SK-N-SH (cell line): ENCODE measurements at regions not wholly inside any gene's neighbourhood (a gene's known extent, or its start where the extent isn't known, plus 50 kb on each side); places are given as distances from the start of the nearest gene placed in this dataset.

Experiments
- CTCF ChIA-PET: fragments of 300-600, 350-600 bp; formaldehyde crosslinking; extraction: SDS; loops from one replicate; lab custom pipeline; 2021; lab: Yijun Ruan, JAX
- POLR2A ChIA-PET: fragments of 350-600 bp; sonication (Branson Sonifier 250); formaldehyde crosslinking; extraction: SDS; loops from one replicate; lab custom pipeline; 2020; ENCODE audit warnings: antibody characterized with exemption, inconsistent platforms; lab: Yijun Ruan, JAX
- DNase-seq: peaks from one replicate; pipeline ENCODE4 v3.0.0; 2012
- H2AFZ ChIP-seq: fragments of 200-600 bp; sonication (generic); 2 replicates; pipeline ENCODE4 v1.8.1; 2016; ENCODE audit warnings: antibody characterized with exemption, mild to moderate bottlenecking, low read depth
- H3F3A ChIP-seq: fragments of 200-600 bp; sonication (generic); replicated peaks from 2 replicates; pipeline ENCODE3; 2016; ENCODE audit warnings: antibody characterized with exemption, mild to moderate bottlenecking; ENCODE audit not compliant: insufficient read depth
- H3K27ac ChIP-seq, 2 experiments: fragments of 200-500 bp in 1 of 2; fragments of 200-600 bp in 1 of 2; sonication (Bioruptor generic) in 1 of 2; sonication (generic), shearing (Covaris generic) in 1 of 2; 2 replicates each; pipeline versions ENCODE4 v1.5.1 to v1.6.1; 2014 to 2016; ENCODE audit warnings: low read depth in 2 of 2, inconsistent platforms in 1 of 2, low read length in 1 of 2, mild to moderate bottlenecking in 1 of 2, mixed read lengths in 1 of 2
- H3K27me3 ChIP-seq: fragments of 200-600 bp; sonication (generic), shearing (Covaris generic); 2 replicates; pipeline ENCODE4 v1.6.1; 2016; ENCODE audit warnings: mixed run types; ENCODE audit not compliant: insufficient read depth
- H3K36me3 ChIP-seq, 2 experiments: fragments of 200-500 bp in 1 of 2; fragments of 200-600 bp in 1 of 2; sonication (Bioruptor generic) in 1 of 2; sonication (generic) in 1 of 2; replicated peaks in 1 of 2; 2 replicates each; pipeline versions ENCODE3 to v1.5.1; 2014 to 2016; ENCODE audit warnings: low read length in 1 of 2, mild to moderate bottlenecking in 1 of 2; ENCODE audit not compliant: insufficient read depth in 2 of 2, control insufficient read depth in 1 of 2
- H3K4me1 ChIP-seq, 2 experiments: fragments of 200-500 bp in 1 of 2; fragments of 200-600 bp in 1 of 2; sonication (Bioruptor generic) in 1 of 2; sonication (generic), shearing (Covaris generic) in 1 of 2; 2 replicates each; pipeline versions ENCODE4 v1.5.1 to v1.6.1; 2014 to 2016; ENCODE audit warnings: low read depth in 1 of 2, low read length in 1 of 2, mixed run types in 1 of 2; ENCODE audit not compliant: insufficient read depth in 2 of 2, control insufficient read depth in 1 of 2
- H3K4me2 ChIP-seq: fragments of 200-600 bp; sonication (generic), shearing (Covaris generic); 2 replicates; pipeline ENCODE4 v1.6.1; 2017; ENCODE audit warnings: mixed run types
- H3K4me3 ChIP-seq, 2 experiments: fragments of 200-500 bp in 1 of 2; fragments of 200-600 bp in 1 of 2; sonication (Bioruptor generic) in 1 of 2; sonication (generic), shearing (Covaris generic) in 1 of 2; 2 replicates each; pipeline versions ENCODE4 v1.5.1 to v1.8.1; 2014 to 2016; ENCODE audit warnings: low read depth in 2 of 2, inconsistent platforms in 1 of 2, low read length in 1 of 2, mild to moderate bottlenecking in 1 of 2, mixed read lengths in 1 of 2, moderate library complexity in 1 of 2
- H3K79me2 ChIP-seq: fragments of 200-600 bp; sonication (generic); 2 replicates; pipeline ENCODE4 v1.8.1; 2017; ENCODE audit warnings: mild to moderate bottlenecking; ENCODE audit not compliant: insufficient read depth
- H3K9ac ChIP-seq: fragments of 200-600 bp; sonication (generic); 2 replicates; pipeline ENCODE4 v1.6.1; 2017; ENCODE audit warnings: mixed run types
- H3K9me2 ChIP-seq: fragments of 200-600 bp; sonication (generic); 2 replicates; pipeline ENCODE4 v1.6.1; 2017; ENCODE audit warnings: mixed run types
- H3K9me3 ChIP-seq: fragments of 200-600 bp; sonication (generic); 2 replicates; pipeline ENCODE4 v1.6.1; 2017; ENCODE audit warnings: mixed run types, mild to moderate bottlenecking, moderate library complexity
- H4K20me1 ChIP-seq: fragments of 200-600 bp; sonication (generic); 2 replicates; pipeline ENCODE4 v1.6.1; 2017; ENCODE audit warnings: mild to moderate bottlenecking, mixed run types; ENCODE audit not compliant: insufficient read depth
- CHD2 ChIP-seq: fragments of 150-350 bp; IDR thresholded peaks from 2 replicates; pipeline ENCODE4 v1.6.1; 2018; ENCODE audit warnings: low read length; ENCODE audit not compliant: partially characterized antibody
- ELF1 ChIP-seq: IDR thresholded peaks from 2 replicates; pipeline ENCODE4 v1.4.0; 2012
- EP300 ChIP-seq, 2 experiments: IDR thresholded peaks; 2 replicates each; pipeline versions ENCODE4 v1.4.0 to v1.6.1; 2012; ENCODE audit warnings: borderline replicate concordance in 1 of 2, low read depth in 1 of 2, low read length in 1 of 2
- EZH2phosphoT487 ChIP-seq: fragments of 200-600 bp; sonication (generic); IDR thresholded peaks from 2 replicates; pipeline ENCODE4 v1.6.1; 2017; ENCODE audit warnings: low read depth, mixed run types, mild to moderate bottlenecking, antibody characterized with exemption, moderate library complexity, borderline replicate concordance
- FOXJ3 ChIP-seq: sonication (generic); formaldehyde crosslinking; IDR thresholded peaks from 2 replicates; pipeline ENCODE4 v1.5.1; 2020; ENCODE audit warnings: mild to moderate bottlenecking, missing genetic modification reagents
- FOXM1 ChIP-seq: IDR thresholded peaks from 2 replicates; pipeline ENCODE4 v1.4.0; 2012; ENCODE audit warnings: low read depth, mild to moderate bottlenecking
- GATA2 ChIP-seq: sonication (generic); formaldehyde crosslinking; IDR thresholded peaks from 2 replicates; pipeline ENCODE4 v1.5.0; 2020; ENCODE audit warnings: mild to moderate bottlenecking, missing genetic modification reagents
- JUND ChIP-seq: IDR thresholded peaks from 2 replicates; pipeline ENCODE4 v1.4.0; 2012
- MXI1 ChIP-seq: IDR thresholded peaks from 2 replicates; pipeline ENCODE4 v1.6.1; 2012; ENCODE audit warnings: mild to moderate bottlenecking, low read depth, low read length, improper control_type of control experiment
- NFIC ChIP-seq: IDR thresholded peaks from 2 replicates; pipeline ENCODE4 v1.4.0; 2012; ENCODE audit warnings: borderline replicate concordance
- NRF1 ChIP-seq: IDR thresholded peaks from 2 replicates; pipeline ENCODE4 v1.6.1; 2012; ENCODE audit warnings: low read depth, mild to moderate bottlenecking, low read length
- POLR2AphosphoS5 ChIP-seq: IDR thresholded peaks from 2 replicates; pipeline ENCODE4 v1.6.1; 2012; ENCODE audit warnings: low read depth, low read length
- RAD21 ChIP-seq: IDR thresholded peaks from 2 replicates; pipeline ENCODE4 v1.6.1; 2012; ENCODE audit warnings: mild to moderate bottlenecking, low read length
- RCOR1 ChIP-seq: fragments of 150-350 bp; IDR thresholded peaks from 2 replicates; pipeline ENCODE4 v1.6.1; 2017; ENCODE audit warnings: antibody characterized with exemption, low read length
- SMC3 ChIP-seq: IDR thresholded peaks from 2 replicates; pipeline ENCODE4 v1.6.1; 2012; ENCODE audit warnings: low read depth, low read length, improper control_type of control experiment
- TAF1 ChIP-seq: IDR thresholded peaks from 2 replicates; pipeline ENCODE4 v1.6.1; 2012; ENCODE audit warnings: low read depth, mild to moderate bottlenecking, low read length, moderate library complexity, borderline replicate concordance
- TCF12 ChIP-seq: IDR thresholded peaks from 2 replicates; pipeline ENCODE4 v1.4.0; 2012
- USF2 ChIP-seq: fragments of 150-350 bp; IDR thresholded peaks from 2 replicates; pipeline ENCODE4 v1.6.1; 2017; ENCODE audit warnings: antibody characterized with exemption, low read length, low read depth, borderline replicate concordance
- WGBS: methylation state at CpG from one replicate; pipeline ENCODE4 v1.1.6; 2017; ENCODE audit warnings: low lambda C conversion rate; 5-methylcytosine and 5-hydroxymethylcytosine counted together
- TF ChIP-seq, protein P1 (sequence below): IDR thresholded peaks from 2 replicates; pipeline ENCODE4 v1.4.0; 2012; ENCODE audit warnings: low read depth, borderline replicate concordance
- TF ChIP-seq, protein P2 (sequence below): fragments of 200-600 bp; sonication (generic); IDR thresholded peaks from 2 replicates; pipeline ENCODE4 v1.6.1; 2017; ENCODE audit warnings: antibody characterized with exemption, mild to moderate bottlenecking, moderate library complexity

DNA sequence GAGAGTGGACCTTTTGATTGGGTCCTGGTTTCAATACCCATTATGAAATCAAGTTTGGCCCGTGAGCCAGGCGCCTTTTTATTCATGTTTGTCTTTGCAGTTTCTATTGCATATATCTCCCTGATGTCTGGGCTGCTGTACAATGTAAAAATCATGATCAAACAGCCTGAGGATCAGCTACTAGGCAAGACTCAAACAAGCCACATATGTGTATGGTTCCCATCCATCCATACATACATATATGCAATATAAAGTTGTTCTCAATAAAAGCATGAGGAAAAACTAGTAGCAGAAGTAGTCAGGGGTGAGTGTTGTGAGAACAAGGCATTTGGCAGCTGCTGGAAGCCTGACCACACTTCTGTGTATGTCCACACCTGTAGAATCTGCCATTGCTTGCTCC is 562.4 kb upstream of the USP24 start:
- DNase-seq, result no peak
- H3K27ac ChIP-seq, result no peak overlapping the region; a peak in 1 of 4 replicates
- no peaks in the 10 kb centered on the region for H3K9me3 ChIP-seq
- POLR2A ChIA-PET, result no interaction called here
- H3K4me2 ChIP-seq, result no peak overlapping the region
- TF ChIP-seq FOXM1, result no peak
- no peak for TF ChIP-seq CHD2
- TF ChIP-seq ELF1, result no peak
- TF ChIP-seq NFIC, result no peak
- no peak for TF ChIP-seq GATA2 (CRISPR knock-in tag)
- no peak for TF ChIP-seq USF2
- TF ChIP-seq, all 33 proteins: peak for 0
- Histone ChIP-seq H4K20me1 (no peaks in the 10 kb centered on the region), H3K79me2 (no peaks in the 10 kb centered on the region), H3K9ac (no peak overlapping the region), H3K27me3 (no peaks in the 10 kb centered on the region), H3K4me3 (no peak overlapping the region), H3K36me3 (no peaks in the 10 kb centered on the region), H2AFZ (no peak overlapping the region), H3F3A (peaks cover 3% of the 10 kb centered on the region), H3K4me1 (peaks cover 0 to 11% of the 10 kb centered on the region in 2 experiments; a peak in 2 of 4 replicates), H3K9me2 (no peaks in the 10 kb centered on the region)
- WGBS, result 95% methylated on average over 2 of the region's 2 CpGs
- CTCF ChIA-PET, result interaction anchor here (1.1 kb wide), 1 partner anchor 798 kb away, joined by 3 read pairs; no protein-coding TSS in a partner anchor

DNA sequence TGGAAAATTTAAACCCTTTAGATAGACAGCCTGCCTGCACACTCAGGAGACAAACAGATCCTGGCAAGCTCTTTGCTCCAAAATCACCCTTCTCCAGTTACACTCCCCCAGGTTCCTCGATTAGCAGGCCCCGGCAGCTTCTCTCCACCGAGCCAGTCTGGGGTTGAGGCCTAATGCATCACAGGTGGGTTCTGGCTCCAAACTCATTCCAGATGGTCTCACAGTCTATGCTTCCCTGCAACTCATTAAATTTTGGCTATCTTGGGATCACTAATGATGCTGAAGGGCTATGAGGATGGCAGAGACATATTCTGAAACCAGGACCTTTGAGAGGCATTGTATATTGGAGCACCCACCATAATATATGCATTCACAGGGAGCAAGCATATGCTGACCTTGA is 559.8 kb upstream of the USP24 start:
- Histone ChIP-seq H3K36me3 (no peaks in the 10 kb centered on the region), H3K79me2 (no peaks in the 10 kb centered on the region), H3K9me3 (no peaks in the 10 kb centered on the region), H2AFZ (no peak overlapping the region), H3K4me1 (peaks cover 0 to 11% of the 10 kb centered on the region in 2 experiments; a peak in 2 of 4 replicates), H4K20me1 (no peaks in the 10 kb centered on the region), H3K27ac (peak overlapping the region in 1 of 2 experiments; percentile 98; a peak in 2 of 4 replicates), H3K4me2 (no peak overlapping the region), H3K27me3 (no peaks in the 10 kb centered on the region), H3F3A (no peaks in the 10 kb centered on the region), H3K9ac (no peak overlapping the region), H3K9me2 (no peaks in the 10 kb centered on the region), H3K4me3 (no peak overlapping the region)
- peak; percentile 56 for DNase-seq
- CTCF ChIA-PET, result interaction anchor here (0.8 to 1.1 kb wide), 3 partner anchors 11 to 810 kb away, joined by 3 read pairs; no protein-coding TSS in a partner anchor
- WGBS, result 0% methylated on average over 3 of the region's 3 CpGs
- POLR2A ChIA-PET, result interaction anchor here (1.0 kb wide), 1 partner anchor 802 kb away, joined by 3 read pairs; no protein-coding TSS in a partner anchor
- TF ChIP-seq TAF1 (no peak), NRF1 (no peak), EP300 (IDR thresholded peaks at IDR 0.05; ENCODE audit: borderline replicate concordance in 1 of 2, low read depth in 1 of 2, low read length in 1 of 2) (peak; percentile 28 to 92; a peak in 2 of 4 replicates), ELF1 (no peak), POLR2AphosphoS5 (peak; percentile 57), EZH2phosphoT487 (no peak), RAD21 (peak; percentile 23), TCF12 (peak; percentile 89), GATA2 (CRISPR knock-in tag) (peak; percentile 78), FOXM1 (no peak), SMC3 (no peak), CHD2 (peak; percentile 83), JUND (no peak), RCOR1 (0 out of 2 replicates have a peak, but pooled peaks have one; percentile 50), FOXJ3 (0 out of 2 replicates have a peak, but pooled peaks have one; percentile 15), MXI1 (no peak)
- TF ChIP-seq, protein P1, sequence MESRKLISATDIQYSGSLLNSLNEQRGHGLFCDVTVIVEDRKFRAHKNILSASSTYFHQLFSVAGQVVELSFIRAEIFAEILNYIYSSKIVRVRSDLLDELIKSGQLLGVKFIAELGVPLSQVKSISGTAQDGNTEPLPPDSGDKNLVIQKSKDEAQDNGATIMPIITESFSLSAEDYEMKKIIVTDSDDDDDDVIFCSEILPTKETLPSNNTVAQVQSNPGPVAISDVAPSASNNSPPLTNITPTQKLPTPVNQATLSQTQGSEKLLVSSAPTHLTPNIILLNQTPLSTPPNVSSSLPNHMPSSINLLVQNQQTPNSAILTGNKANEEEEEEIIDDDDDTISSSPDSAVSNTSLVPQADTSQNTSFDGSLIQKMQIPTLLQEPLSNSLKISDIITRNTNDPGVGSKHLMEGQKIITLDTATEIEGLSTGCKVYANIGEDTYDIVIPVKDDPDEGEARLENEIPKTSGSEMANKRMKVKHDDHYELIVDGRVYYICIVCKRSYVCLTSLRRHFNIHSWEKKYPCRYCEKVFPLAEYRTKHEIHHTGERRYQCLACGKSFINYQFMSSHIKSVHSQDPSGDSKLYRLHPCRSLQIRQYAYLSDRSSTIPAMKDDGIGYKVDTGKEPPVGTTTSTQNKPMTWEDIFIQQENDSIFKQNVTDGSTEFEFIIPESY, result no peak
- TF ChIP-seq, protein P2, sequence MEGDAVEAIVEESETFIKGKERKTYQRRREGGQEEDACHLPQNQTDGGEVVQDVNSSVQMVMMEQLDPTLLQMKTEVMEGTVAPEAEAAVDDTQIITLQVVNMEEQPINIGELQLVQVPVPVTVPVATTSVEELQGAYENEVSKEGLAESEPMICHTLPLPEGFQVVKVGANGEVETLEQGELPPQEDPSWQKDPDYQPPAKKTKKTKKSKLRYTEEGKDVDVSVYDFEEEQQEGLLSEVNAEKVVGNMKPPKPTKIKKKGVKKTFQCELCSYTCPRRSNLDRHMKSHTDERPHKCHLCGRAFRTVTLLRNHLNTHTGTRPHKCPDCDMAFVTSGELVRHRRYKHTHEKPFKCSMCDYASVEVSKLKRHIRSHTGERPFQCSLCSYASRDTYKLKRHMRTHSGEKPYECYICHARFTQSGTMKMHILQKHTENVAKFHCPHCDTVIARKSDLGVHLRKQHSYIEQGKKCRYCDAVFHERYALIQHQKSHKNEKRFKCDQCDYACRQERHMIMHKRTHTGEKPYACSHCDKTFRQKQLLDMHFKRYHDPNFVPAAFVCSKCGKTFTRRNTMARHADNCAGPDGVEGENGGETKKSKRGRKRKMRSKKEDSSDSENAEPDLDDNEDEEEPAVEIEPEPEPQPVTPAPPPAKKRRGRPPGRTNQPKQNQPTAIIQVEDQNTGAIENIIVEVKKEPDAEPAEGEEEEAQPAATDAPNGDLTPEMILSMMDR, result no peak
